ENCODE measurements at regions not wholly inside any gene's neighbourhood (a gene's known extent, or its start where the extent isn't known, plus 50 kb on each side); places are given as distances from the start of the nearest gene placed in this dataset.

- H3K36me3 ChIP-seq: no peaks in the 10 kb centered on the region
- H3K4me1 ChIP-seq: no peaks in the 10 kb centered on the region
- H3K4me3 ChIP-seq: no peak overlapping the region
- H3K27me3 ChIP-seq: no peaks in the 10 kb centered on the region
- H3K9me3 ChIP-seq: no peaks in the 10 kb centered on the region
- no peak for TF ChIP-seq POLR2AphosphoS5 (IDR thresholded peaks at IDR 0.05)
- no peak for TF ChIP-seq POLR2A (IDR thresholded peaks at IDR 0.05)
- TF ChIP-seq CTCF (IDR thresholded peaks at IDR 0.05): no peak
- no peak for TF ChIP-seq EP300 (IDR thresholded peaks at IDR 0.05)
- DNase-seq (ENCODE audit: low spot score in 2 of 2): no peak
- H3K27ac ChIP-seq: no peak overlapping the region
- 73% methylated on average over 3 of the region's 3 CpGs for WGBS
Observed at GRCh38 chr3:94512876-94513275, 450.0 kb downstream of the NSUN3 start.

GRCh38 chr3:94513600-94513999 lies 450.7 kb downstream of the NSUN3 start:
- no peak for DNase-seq (ENCODE audit: low spot score in 2 of 2)
- no peaks in the 10 kb centered on the region for H3K27me3 ChIP-seq
- no peaks in the 10 kb centered on the region for H3K4me1 ChIP-seq
- no peak overlapping the region for H3K27ac ChIP-seq
- 72% methylated on average over 2 of the region's 2 CpGs for WGBS
- no peak for TF ChIP-seq POLR2AphosphoS5 (IDR thresholded peaks at IDR 0.05)
- TF ChIP-seq POLR2A (IDR thresholded peaks at IDR 0.05): no peak
- no peak for TF ChIP-seq CTCF (IDR thresholded peaks at IDR 0.05)
- no peak for TF ChIP-seq EP300 (IDR thresholded peaks at IDR 0.05)
- no peak overlapping the region for H3K4me3 ChIP-seq
- H3K36me3 ChIP-seq: no peaks in the 10 kb centered on the region
- H3K9me3 ChIP-seq: no peaks in the 10 kb centered on the region

GRCh38 chr3:94515983-94516382 lies 453.1 kb downstream of the NSUN3 start:
- no peak for TF ChIP-seq CTCF (IDR thresholded peaks at IDR 0.05)
- 83% methylated on average over 2 of the region's 2 CpGs for WGBS
- no peak overlapping the region for H3K27ac ChIP-seq

GRCh38 chr3:94520364-94520763 lies 457.5 kb downstream of the NSUN3 start:
- TF ChIP-seq CTCF (IDR thresholded peaks at IDR 0.05) (no peak), EP300 (IDR thresholded peaks at IDR 0.05) (no peak), POLR2A (IDR thresholded peaks at IDR 0.05) (no peak)
- Histone ChIP-seq H3K4me1 (no peaks in the 10 kb centered on the region), H3K4me3 (no peak overlapping the region), H3K27me3 (no peaks in the 10 kb centered on the region), H3K27ac (no peak overlapping the region), H3K36me3 (no peaks in the 10 kb centered on the region), H3K9me3 (no peaks in the 10 kb centered on the region)
- no peak for DNase-seq (ENCODE audit: low spot score in 2 of 2)
- WGBS: 83% methylated on average over 1 of the region's 1 CpG

More at GRCh38 chr3:94515983-94516382, 453.1 kb downstream of the NSUN3 start:
- Histone ChIP-seq H3K27me3 (no peaks in the 10 kb centered on the region), H3K36me3 (no peaks in the 10 kb centered on the region), H3K4me1 (no peaks in the 10 kb centered on the region), H3K4me3 (no peak overlapping the region), H3K9me3 (no peaks in the 10 kb centered on the region)
- no peak for DNase-seq (ENCODE audit: low spot score in 2 of 2)

- DNase-seq (ENCODE audit: low spot score in 2 of 2): no peak
- Histone ChIP-seq H3K4me3 (no peak overlapping the region), H3K27me3 (no peaks in the 10 kb centered on the region), H3K4me1 (no peaks in the 10 kb centered on the region), H3K36me3 (no peaks in the 10 kb centered on the region), H3K27ac (no peak overlapping the region), H3K9me3 (no peaks in the 10 kb centered on the region)
- TF ChIP-seq POLR2AphosphoS5 (IDR thresholded peaks at IDR 0.05) (no peak), POLR2A (IDR thresholded peaks at IDR 0.05) (no peak), CTCF (IDR thresholded peaks at IDR 0.05) (no peak), EP300 (IDR thresholded peaks at IDR 0.05) (no peak)
Observed at GRCh38 chr3:94522488-94522887, 459.6 kb downstream of the NSUN3 start.
